SH-SY5Y (cell line): ENCODE measurements at regions not wholly inside any gene's neighbourhood (a gene's known extent, or its start where the extent isn't known, plus 50 kb on each side); places are given as distances from the start of the nearest gene placed in this dataset.

ENCODE experiments used
- GATA2 ChIP-seq: IDR thresholded peaks from 2 replicates; pipeline ENCODE4 v1.6.1; 2011; ENCODE audit warnings: mild to moderate bottlenecking, low read depth, low read length
- GATA3 ChIP-seq: IDR thresholded peaks from 2 replicates; pipeline ENCODE4 v1.6.1; 2011; ENCODE audit warnings: low read depth, mild to moderate bottlenecking, low read length, moderate library complexity

- TF ChIP-seq GATA2, result no peak
- TF ChIP-seq GATA3, result no peak
Observed at GRCh38 chr11:23586173-23586572, 725.9 kb upstream of the CCDC179 start.
